VCaP (cell line): ENCODE measurements at regions not wholly inside any gene's neighbourhood (a gene's known extent, or its start where the extent isn't known, plus 50 kb on each side); places are given as distances from the start of the nearest gene placed in this dataset.

ENCODE experiments used
- H3K27ac ChIP-seq: fragments of 450-650 bp; 2 replicates; pipeline ENCODE4 v1.5.1; 2017
- TF ChIP-seq, protein P1 (sequence below): fragments of 450-650 bp; conservative IDR thresholded peaks from 2 replicates; pipeline ENCODE4 v1.5.1; 2017; ENCODE audit warnings: mild to moderate bottlenecking, moderate library complexity

DNA sequence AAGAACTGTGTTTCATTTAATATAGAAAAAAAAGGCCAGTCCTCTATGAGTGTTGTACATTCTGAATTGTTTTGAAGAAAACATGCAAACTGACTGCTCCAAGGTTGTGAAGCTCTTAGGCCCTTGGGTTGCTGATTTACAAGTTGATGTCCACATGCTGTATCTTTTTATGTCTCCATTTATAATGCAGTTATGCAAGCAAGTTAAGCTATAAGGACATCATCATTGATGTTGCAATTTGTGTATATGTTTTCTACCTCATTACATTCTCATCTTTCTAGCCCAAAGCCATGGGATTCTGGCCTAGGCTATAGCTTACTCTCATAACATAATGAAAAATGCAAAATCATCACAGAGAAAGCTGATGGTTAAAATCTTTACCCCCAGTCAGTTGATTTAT lies 245.7 kb upstream of the AGTR1 start:
- TF ChIP-seq, protein P1, sequence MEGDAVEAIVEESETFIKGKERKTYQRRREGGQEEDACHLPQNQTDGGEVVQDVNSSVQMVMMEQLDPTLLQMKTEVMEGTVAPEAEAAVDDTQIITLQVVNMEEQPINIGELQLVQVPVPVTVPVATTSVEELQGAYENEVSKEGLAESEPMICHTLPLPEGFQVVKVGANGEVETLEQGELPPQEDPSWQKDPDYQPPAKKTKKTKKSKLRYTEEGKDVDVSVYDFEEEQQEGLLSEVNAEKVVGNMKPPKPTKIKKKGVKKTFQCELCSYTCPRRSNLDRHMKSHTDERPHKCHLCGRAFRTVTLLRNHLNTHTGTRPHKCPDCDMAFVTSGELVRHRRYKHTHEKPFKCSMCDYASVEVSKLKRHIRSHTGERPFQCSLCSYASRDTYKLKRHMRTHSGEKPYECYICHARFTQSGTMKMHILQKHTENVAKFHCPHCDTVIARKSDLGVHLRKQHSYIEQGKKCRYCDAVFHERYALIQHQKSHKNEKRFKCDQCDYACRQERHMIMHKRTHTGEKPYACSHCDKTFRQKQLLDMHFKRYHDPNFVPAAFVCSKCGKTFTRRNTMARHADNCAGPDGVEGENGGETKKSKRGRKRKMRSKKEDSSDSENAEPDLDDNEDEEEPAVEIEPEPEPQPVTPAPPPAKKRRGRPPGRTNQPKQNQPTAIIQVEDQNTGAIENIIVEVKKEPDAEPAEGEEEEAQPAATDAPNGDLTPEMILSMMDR: no peak
- no peak overlapping the region for H3K27ac ChIP-seq

GRCh38 chr3:148453781-148454191 lies 243.9 kb upstream of the AGTR1 start:
- peak overlapping the region; percentile 25 for H3K27ac ChIP-seq
- TF ChIP-seq, protein P1: no peak

DNA sequence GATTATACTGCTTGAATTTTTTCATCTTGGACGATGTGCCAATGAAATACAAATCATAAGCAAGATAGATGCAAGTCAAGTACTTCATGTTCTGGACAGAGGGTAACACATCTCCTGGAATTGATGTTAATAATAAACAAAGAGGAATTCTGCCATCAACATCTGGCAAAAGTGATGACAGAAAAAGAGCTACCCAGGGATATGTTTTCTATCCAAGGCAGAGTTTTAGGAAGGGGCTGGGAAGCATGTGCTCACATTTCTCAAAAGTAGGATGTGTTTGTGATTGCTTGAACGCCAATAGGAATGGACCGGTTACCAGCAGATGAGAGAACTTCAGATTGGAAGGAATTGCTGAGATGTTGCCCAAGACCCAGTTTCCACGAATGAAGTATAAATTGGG lies 242.6 kb upstream of the AGTR1 start:
- H3K27ac ChIP-seq: no peak overlapping the region; the same call in 1 of the 2 replicates
- TF ChIP-seq, protein P1: no peak

GRCh38 chr3:148457886-148458285 lies 239.8 kb upstream of the AGTR1 start:
- TF ChIP-seq, protein P1: no peak
- H3K27ac ChIP-seq: no peak overlapping the region

DNA sequence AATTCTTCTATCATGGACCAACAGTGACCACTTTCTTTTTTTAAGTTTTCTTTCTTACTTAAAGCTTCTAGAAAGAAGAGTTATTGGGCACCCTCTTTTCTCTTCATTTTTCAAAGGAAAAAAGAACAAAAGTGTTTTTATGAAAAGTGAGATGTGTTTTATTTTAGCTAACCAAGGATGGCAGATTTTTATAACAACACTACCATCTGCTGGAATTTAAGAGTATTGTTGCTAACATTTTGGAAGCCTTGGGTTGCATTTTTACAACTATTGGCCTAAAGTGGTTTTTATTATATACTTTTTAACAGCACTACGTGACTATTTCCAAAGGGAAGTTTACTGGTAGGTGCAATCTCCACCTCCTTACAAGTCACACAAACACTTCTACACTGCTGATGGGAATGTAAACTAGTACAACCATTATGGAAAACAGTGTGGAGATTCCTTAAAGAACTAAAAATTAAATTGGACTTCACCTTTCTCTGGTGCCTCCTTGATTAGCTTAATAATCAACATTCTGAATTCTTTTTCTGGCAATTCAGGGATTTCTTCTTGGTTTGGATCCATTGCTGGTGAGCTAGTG lies 237.7 kb upstream of the AGTR1 start:
- H3K27ac ChIP-seq: no peak overlapping the region
- TF ChIP-seq, protein P1: peak; percentile 52

GRCh38 chr3:148460686-148461085 lies 237.0 kb upstream of the AGTR1 start:
- TF ChIP-seq, protein P1: no peak
- H3K27ac ChIP-seq: no peak overlapping the region

- H3K27ac ChIP-seq: no peak overlapping the region
- TF ChIP-seq, protein P1: no peak
Measured at GRCh38 chr3:148464246-148464645, 233.5 kb upstream of the AGTR1 start.
